Kidney epithelial cell (primary cell): ENCODE measurements at regions not wholly inside any gene's neighbourhood (a gene's known extent, or its start where the extent isn't known, plus 50 kb on each side); places are given as distances from the start of the nearest gene placed in this dataset.

Experiments used
- DNase-seq: peaks from one replicate; pipeline ENCODE4 v3.0.0-alpha.2; 2010; ENCODE audit warnings: low read depth
- H3K27me3 ChIP-seq: 2 replicates; pipeline ENCODE4 v1.6.0; 2011; ENCODE audit warnings: low read length; ENCODE audit not compliant: control insufficient read depth, insufficient read depth
- H3K36me3 ChIP-seq: 2 replicates; pipeline ENCODE4 v1.5.1; 2011; ENCODE audit warnings: low read length; ENCODE audit not compliant: control insufficient read depth, insufficient read depth
- H3K4me3 ChIP-seq: 2 replicates; pipeline ENCODE4 v1.5.1; 2011; ENCODE audit warnings: low read depth, mild to moderate bottlenecking, control low read depth, low read length
- TF ChIP-seq, protein P1 (sequence below): IDR thresholded peaks from 2 replicates; pipeline ENCODE4 v1.5.1; 2011; ENCODE audit warnings: mild to moderate bottlenecking, moderate library complexity, low read length, control low read depth, inconsistent platforms; ENCODE audit not compliant: insufficient read depth, poor library complexity, severe bottlenecking

DNA sequence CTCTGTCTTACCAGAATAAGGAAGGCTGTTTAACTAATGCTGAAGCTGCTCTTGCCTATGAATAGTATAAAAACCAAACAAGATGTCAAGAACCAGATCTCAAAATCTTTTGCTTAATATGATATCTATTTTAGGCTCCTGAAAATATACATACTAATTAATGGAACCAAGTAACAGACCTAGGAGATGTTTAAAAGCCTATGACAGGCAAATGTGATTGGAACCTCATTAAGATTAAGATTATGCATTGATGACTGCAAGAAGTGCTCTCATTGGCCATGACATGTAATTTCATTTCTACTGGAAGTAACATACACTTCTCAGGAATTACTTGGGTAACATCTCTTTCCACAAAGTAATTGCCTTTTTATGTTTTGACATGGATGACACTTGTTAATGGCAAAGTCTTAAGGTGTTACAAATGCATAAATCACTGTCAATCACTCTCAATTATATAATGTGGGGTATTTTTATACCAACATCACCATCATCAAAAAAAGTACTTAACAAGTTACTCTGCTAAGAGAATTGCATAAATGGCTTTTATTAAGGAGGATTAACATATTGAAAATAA, 326.9 kb upstream of the MIR17HG start:
- TF ChIP-seq, protein P1, sequence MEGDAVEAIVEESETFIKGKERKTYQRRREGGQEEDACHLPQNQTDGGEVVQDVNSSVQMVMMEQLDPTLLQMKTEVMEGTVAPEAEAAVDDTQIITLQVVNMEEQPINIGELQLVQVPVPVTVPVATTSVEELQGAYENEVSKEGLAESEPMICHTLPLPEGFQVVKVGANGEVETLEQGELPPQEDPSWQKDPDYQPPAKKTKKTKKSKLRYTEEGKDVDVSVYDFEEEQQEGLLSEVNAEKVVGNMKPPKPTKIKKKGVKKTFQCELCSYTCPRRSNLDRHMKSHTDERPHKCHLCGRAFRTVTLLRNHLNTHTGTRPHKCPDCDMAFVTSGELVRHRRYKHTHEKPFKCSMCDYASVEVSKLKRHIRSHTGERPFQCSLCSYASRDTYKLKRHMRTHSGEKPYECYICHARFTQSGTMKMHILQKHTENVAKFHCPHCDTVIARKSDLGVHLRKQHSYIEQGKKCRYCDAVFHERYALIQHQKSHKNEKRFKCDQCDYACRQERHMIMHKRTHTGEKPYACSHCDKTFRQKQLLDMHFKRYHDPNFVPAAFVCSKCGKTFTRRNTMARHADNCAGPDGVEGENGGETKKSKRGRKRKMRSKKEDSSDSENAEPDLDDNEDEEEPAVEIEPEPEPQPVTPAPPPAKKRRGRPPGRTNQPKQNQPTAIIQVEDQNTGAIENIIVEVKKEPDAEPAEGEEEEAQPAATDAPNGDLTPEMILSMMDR = no peak
- no peak overlapping the region for H3K4me3 ChIP-seq
- no peak for DNase-seq

DNA sequence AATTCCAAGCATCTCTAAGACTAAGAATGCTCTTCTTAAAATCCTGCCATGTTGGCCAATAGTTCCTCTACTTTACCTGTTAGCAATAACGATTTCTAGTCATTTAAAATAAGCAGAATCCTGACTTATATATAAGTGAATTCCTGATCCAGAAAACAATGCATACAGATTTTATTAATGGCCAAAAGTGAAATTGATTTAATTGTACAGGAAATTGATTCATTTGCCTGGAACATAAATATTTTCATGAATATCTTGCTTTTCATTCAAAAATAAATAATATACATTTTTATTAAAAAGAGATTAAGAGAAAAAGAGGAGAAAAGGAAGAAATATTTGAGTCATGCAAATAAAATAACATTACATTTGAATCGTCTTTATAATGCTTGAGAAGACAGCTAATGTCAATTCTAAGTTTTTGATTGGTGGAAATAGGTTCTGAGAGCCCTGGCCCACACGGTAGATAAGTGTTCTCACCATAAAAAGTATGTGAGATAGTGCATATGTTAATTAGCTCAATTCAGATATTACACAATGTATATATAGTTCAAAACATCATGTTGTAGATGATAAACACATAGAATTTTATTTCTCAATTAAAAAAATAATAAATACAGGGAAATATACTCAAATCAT, 323.2 kb upstream of the MIR17HG start:
- Histone ChIP-seq H3K4me3 (no peak overlapping the region), H3K36me3 (no peaks in the 10 kb centered on the region), H3K27me3 (no peaks in the 10 kb centered on the region)
- no peak for DNase-seq
- TF ChIP-seq, protein P1 = no peak

More for the DNA sequence above, 326.9 kb upstream of the MIR17HG start:
- Histone ChIP-seq H3K27me3 (no peaks in the 10 kb centered on the region), H3K36me3 (no peaks in the 10 kb centered on the region)

DNA sequence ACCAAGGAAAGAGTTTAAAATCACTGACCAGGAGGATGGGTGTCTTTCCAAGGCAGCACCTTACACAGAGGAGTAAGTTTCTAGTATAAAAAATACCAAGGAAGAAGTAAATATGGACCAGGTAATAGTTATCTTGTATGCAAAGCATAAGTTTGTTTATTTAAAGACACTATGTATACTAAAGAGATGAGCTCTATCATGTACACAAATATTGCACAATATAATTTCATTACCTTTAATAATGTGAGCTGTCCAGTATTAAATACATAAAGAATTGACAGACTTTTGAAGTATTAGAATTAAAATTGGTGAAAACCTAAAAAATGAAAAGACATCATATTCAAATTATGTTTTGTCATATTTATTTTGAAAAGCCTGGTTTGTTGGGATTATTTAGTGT, 322.0 kb upstream of the MIR17HG start:
- TF ChIP-seq, protein P1 = no peak
- no peak overlapping the region for H3K4me3 ChIP-seq
- no peak for DNase-seq
- H3K36me3 ChIP-seq = no peaks in the 10 kb centered on the region
- H3K27me3 ChIP-seq = no peaks in the 10 kb centered on the region

DNA sequence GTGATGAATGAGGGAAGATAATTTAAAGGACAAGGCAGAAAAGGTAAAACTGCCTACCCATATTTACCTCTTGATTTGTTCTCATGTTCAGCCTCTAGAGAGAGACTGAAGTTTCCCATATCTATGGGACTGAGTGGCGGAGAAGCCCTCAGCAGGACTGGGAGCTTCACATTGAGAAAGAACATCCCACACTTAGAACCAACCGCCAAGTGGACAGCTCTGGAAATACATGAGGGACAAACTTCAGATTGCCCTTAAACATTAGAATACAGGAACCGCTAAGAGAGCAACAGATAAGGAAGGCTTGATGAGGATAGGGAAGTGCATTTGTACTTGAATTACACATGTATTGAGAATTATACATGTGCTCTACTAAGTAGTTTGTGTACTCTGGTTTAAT, 316.0 kb upstream of the MIR17HG start:
- DNase-seq = no peak
- H3K36me3 ChIP-seq = no peaks in the 10 kb centered on the region

DNA sequence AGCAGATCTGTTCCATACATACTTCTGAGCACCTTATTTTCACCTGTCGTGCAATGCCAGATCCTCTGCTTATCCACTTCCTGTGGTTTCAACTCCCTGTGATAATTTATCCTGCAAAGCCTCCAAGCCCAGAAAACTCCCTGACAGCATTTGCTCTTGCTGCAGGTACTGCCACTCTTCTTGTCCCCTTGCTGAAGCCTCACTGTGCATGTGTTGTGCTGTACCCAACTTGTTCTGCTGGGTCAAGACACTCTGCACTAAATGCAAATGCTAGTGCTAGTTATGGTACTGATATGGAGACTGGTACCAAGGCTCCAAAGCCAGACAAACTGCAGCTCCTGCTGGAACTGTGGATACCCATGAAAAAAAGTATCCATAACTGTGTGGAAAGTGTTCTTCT, 315.4 kb upstream of the MIR17HG start:
- no peaks in the 10 kb centered on the region for H3K36me3 ChIP-seq
- no peak overlapping the region for H3K4me3 ChIP-seq
- no peaks in the 10 kb centered on the region for H3K27me3 ChIP-seq
- DNase-seq = no peak
- TF ChIP-seq, protein P1 = no peak

More for the DNA sequence above, 316.0 kb upstream of the MIR17HG start:
- TF ChIP-seq, protein P1 = no peak
- Histone ChIP-seq H3K27me3 (no peaks in the 10 kb centered on the region), H3K4me3 (no peak overlapping the region)

DNA sequence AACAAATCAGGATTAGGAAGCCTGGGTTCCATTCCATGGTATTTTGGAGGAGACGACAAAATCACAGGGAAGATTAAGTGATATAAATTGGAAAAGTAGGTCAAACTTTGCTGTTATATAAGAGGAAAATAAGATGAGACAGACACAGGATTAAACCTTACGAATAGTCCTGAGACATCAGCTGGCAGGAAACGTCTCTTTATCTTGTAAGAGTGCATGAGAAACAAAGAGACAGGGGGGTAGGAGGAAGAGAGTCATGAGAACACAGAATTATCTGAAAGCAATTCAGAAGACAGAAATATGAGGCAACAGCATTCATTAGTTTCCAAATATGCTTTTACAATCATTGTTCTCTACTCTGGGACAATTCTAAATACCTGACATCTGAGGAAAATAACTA, 310.6 kb upstream of the MIR17HG start:
- no peak for DNase-seq
- Histone ChIP-seq H3K4me3 (no peak overlapping the region), H3K27me3 (no peaks in the 10 kb centered on the region), H3K36me3 (no peaks in the 10 kb centered on the region)
- TF ChIP-seq, protein P1 = no peak
